ENCODE measurements at regions not wholly inside any gene's neighbourhood (a gene's known extent, or its start where the extent isn't known, plus 50 kb on each side); places are given as distances from the start of the nearest gene placed in this dataset.

- in situ Hi-C loops (cut with HindIII; ENCODE audit: low sequenced_read_pairs): no loop called here
These were observed 75.9 kb upstream of the NR3C1 start for GRCh38 chr5:143479394-143479793.

GRCh38 chr5:143476601-143477211 is 73.2 kb upstream of the NR3C1 start:
- in situ Hi-C loops (cut with HindIII; ENCODE audit: low sequenced_read_pairs): no loop called here

- in situ Hi-C loops (cut with HindIII; ENCODE audit: low sequenced_read_pairs): no loop called here
These were observed 71.1 kb upstream of the NR3C1 start for GRCh38 chr5:143474616-143475015.

GRCh38 chr5:143473481-143473880 is 70.0 kb upstream of the NR3C1 start:
- in situ Hi-C loops (cut with HindIII; ENCODE audit: low sequenced_read_pairs): no loop called here

GRCh38 chr5:143472576-143472975 is 69.1 kb upstream of the NR3C1 start:
- in situ Hi-C loops (cut with HindIII; ENCODE audit: low sequenced_read_pairs): no loop called here

GRCh38 chr5:143471666-143472464 is 68.4 kb upstream of the NR3C1 start:
- in situ Hi-C loops (cut with HindIII; ENCODE audit: low sequenced_read_pairs): no loop called here

GRCh38 chr5:143471041-143471509 is 67.6 kb upstream of the NR3C1 start:
- in situ Hi-C loops (cut with HindIII; ENCODE audit: low sequenced_read_pairs): no loop called here

- in situ Hi-C loops (cut with HindIII; ENCODE audit: low sequenced_read_pairs): no loop called here
These were observed 66.6 kb upstream of the NR3C1 start for GRCh38 chr5:143470120-143470519.

GRCh38 chr5:143469125-143469524 is 65.6 kb upstream of the NR3C1 start:
- in situ Hi-C loops (cut with HindIII; ENCODE audit: low sequenced_read_pairs): no loop called here

GRCh38 chr5:143466632-143467031 is 63.1 kb upstream of the NR3C1 start:
- in situ Hi-C loops (cut with HindIII; ENCODE audit: low sequenced_read_pairs): no loop called here

- in situ Hi-C loops (cut with HindIII; ENCODE audit: low sequenced_read_pairs): no loop called here
These were observed 61.4 kb upstream of the NR3C1 start for GRCh38 chr5:143464723-143465490.

- in situ Hi-C loops (cut with HindIII; ENCODE audit: low sequenced_read_pairs): no loop called here
These were observed 58.9 kb upstream of the NR3C1 start for GRCh38 chr5:143462431-143462830.

- in situ Hi-C loops (cut with HindIII; ENCODE audit: low sequenced_read_pairs): no loop called here
These were observed 55.9 kb upstream of the NR3C1 start for GRCh38 chr5:143459433-143459832.

GRCh38 chr5:143456952-143457547 is 53.6 kb upstream of the NR3C1 start:
- in situ Hi-C loops (cut with HindIII; ENCODE audit: low sequenced_read_pairs): no loop called here

GRCh38 chr5:143454936-143455516 is 51.5 kb upstream of the NR3C1 start:
- in situ Hi-C loops (cut with HindIII; ENCODE audit: low sequenced_read_pairs): no loop called here

- in situ Hi-C loops (cut with HindIII; ENCODE audit: low sequenced_read_pairs): no loop called here
These were observed 50.2 kb upstream of the NR3C1 start for GRCh38 chr5:143453720-143454119.

Data from DLD1 (cell line).